Mesodermal cell (in vitro differentiated cells): ENCODE measurements at regions not wholly inside any gene's neighbourhood (a gene's known extent, or its start where the extent isn't known, plus 50 kb on each side); places are given as distances from the start of the nearest gene placed in this dataset.

Experiments used
- H3K27ac ChIP-seq: 2 replicates; pipeline ENCODE4 v1.7.0; 2013; ENCODE audit warnings: mild to moderate bottlenecking, low read depth, low read length, moderate library complexity; ENCODE audit not compliant: severe bottlenecking
- H3K36me3 ChIP-seq: 2 replicates; pipeline ENCODE4 v1.7.1; 2013; ENCODE audit warnings: mild to moderate bottlenecking, low read length, moderate library complexity; ENCODE audit not compliant: control insufficient read depth, insufficient read depth
- H3K4me1 ChIP-seq: one replicate; pipeline ENCODE4 v1.7.1; 2013; ENCODE audit warnings: mild to moderate bottlenecking, low read length; ENCODE audit not compliant: insufficient read depth, control insufficient read depth, poor library complexity, severe bottlenecking
- H3K4me3 ChIP-seq: 2 replicates; pipeline ENCODE4 v1.7.0; 2013; ENCODE audit warnings: low read length, control low read depth, mild to moderate bottlenecking; ENCODE audit not compliant: insufficient read depth, poor library complexity, severe bottlenecking; ENCODE audit errors: extremely low read depth
- H3K9me3 ChIP-seq: 2 replicates; pipeline ENCODE4 v1.7.1; 2013; ENCODE audit warnings: mild to moderate bottlenecking, low read length, moderate library complexity; ENCODE audit not compliant: control insufficient read depth
- WGBS, 2 experiments: methylation state at CpG; one replicate each; pipeline ENCODE4 v1.1.5; 2013; ENCODE audit warnings: missing lambda C conversion rate in 2 of 2; ENCODE audit not compliant: insufficient coverage in 2 of 2; 5-methylcytosine and 5-hydroxymethylcytosine counted together

DNA sequence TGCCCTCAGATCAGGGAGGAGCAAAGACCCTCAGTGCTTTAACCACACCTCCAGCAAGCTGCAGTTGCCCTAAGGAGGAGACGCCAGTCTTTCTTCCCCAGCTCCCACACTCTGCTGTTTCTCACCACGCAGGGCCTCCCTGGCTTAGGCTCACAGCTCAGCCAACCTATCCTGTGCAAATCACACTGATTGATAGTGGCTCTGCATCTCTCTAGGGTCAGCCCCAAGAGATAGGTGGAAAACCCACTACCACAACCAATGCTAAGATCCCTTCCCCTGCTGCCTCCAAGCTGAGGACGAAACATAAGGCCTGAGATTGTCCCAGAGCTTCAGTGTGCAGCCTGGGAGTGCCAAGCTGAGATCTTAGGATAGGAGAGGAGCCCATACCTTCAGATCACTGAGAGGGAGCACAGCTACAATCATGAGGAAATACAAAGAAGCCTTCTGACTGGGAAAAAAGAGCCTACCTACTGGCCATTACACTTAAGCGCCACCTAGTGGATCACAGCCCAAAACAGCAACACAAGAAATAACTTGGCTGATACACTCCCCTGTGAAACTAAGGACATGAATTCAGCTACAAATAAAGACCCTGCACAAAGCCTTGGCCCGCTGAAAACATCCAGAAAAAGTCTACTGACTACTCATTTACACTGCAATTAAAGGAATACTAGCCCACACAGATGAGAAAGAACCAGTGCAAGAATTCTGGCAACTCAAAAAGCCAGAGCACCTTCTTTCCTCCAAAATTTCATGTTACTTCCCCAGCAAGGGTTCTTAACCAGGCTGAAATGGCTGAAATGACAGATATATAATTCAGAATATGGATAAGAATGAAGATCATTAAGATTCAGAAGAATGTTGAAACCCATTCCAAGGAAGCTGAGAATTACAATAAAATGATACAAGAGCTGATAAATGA is 271.5 kb upstream of the DCBLD2 start:
- Histone ChIP-seq H3K4me1 (no peaks in the 10 kb centered on the region), H3K27ac (no peak overlapping the region), H3K4me3 (no peak overlapping the region), H3K36me3 (no peaks in the 10 kb centered on the region), H3K9me3 (no peaks in the 10 kb centered on the region)
- WGBS, 2 experiments: 22 to 60% methylated on average over 3 of the region's 5 CpGs

DNA sequence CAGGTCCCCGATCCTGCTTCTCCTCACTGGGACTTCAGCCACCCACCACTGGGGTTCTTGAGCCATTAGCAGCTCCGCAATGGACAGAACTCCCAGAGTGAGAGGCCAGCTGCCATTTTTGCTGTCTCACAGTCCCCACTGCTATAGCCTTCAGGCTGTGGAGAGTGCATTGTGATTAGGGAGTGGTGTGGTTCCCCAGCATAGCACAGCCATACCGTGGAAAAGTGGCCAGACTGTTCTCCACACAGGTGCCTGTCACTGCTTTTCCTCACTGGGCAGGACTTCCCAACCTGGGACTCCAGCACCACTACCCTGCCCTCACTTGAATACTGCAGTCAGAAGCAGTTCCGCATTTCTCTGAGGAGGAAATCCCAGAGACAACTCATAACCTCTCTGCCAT is 270.3 kb upstream of the DCBLD2 start:
- Histone ChIP-seq H3K9me3 (no peaks in the 10 kb centered on the region), H3K27ac (no peak overlapping the region), H3K4me3 (no peak overlapping the region), H3K36me3 (no peaks in the 10 kb centered on the region), H3K4me1 (no peaks in the 10 kb centered on the region)
- 83 to 88% methylated on average over 2 to 3 of the region's 4 CpGs for WGBS, 2 experiments

DNA sequence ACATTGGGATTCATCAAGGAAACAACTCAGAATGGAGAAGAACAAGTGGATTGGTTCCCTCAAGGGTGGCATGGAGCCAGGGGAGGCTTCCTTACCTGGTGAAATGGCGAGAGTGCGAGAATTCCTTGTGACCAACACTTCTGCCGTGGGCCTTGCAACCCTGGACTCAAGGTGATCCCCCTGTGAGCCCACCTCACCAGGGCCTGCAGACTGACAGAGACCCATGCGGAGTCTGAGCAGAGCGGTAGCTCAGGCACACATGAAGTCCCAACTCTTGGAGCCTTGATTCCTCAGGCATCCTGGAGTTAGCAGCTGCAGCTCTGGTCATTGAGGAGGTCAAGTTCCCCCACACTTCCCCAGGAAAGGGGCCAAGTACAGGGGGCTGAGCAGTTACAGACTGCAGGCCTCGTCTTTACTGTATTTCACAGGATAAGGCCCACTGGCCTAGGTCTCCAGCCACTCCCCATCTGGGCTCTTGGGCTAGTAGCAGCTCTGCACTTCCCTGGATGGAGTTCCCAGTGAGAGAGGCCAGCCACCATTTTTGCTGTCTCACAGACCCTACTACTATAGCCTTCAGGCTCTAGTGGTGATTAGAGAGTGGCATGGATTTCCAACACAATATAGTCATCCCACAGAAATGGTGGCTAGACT is 269.5 kb upstream of the DCBLD2 start:
- H3K27ac ChIP-seq: no peak overlapping the region
- H3K9me3 ChIP-seq: no peaks in the 10 kb centered on the region
- H3K4me1 ChIP-seq: no peaks in the 10 kb centered on the region
- no peaks in the 10 kb centered on the region for H3K36me3 ChIP-seq
- 84 to 95% methylated on average over 6 of the region's 6 CpGs for WGBS, 2 experiments
- no peak overlapping the region for H3K4me3 ChIP-seq

DNA sequence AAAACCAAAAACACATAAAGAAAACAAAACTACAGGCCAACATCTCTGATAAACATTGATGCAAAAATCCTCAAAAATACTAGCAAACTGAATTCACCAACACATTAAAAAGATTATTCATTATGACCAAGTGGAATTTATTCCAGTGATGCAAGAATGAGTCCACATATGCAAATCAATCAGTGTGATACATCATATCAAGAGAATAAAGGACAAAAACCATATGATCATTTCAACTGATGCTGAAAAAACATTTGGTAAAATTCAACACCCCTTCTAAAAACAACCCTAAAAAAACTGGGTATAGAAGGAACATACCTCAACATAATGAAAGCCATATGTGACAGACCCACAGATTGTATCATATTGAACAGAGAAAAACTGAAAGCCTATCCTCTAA is 265.6 kb upstream of the DCBLD2 start:
- H3K4me1 ChIP-seq: no peaks in the 10 kb centered on the region
- H3K4me3 ChIP-seq: no peak overlapping the region
- H3K36me3 ChIP-seq: no peaks in the 10 kb centered on the region
- H3K9me3 ChIP-seq: no peaks in the 10 kb centered on the region
- no peak overlapping the region for H3K27ac ChIP-seq

DNA sequence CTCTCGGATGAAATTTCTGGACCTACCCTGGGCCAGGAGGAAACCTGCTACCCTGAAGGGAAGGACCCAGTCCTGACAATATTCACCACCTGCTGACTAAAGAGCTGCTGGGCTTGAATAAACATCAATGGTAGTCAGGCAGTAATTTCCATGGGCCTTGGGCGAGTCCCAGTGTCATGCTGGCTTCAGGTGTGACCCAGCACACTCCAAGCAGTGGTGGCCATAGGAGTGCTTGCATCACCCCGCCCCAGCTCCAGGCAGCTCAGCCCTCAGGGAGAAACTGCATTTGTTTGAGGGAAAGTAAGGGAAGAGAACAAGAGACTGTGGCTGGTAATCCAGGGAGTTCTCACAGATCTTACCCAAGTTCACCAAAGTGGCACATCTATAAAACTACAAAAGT is 261.8 kb upstream of the DCBLD2 start:
- 76 to 89% methylated on average over 1 to 2 of the region's 3 CpGs for WGBS, 2 experiments
- no peak overlapping the region for H3K27ac ChIP-seq
- H3K9me3 ChIP-seq: peaks cover 18% of the 10 kb centered on the region
- H3K4me1 ChIP-seq: no peaks in the 10 kb centered on the region
- H3K36me3 ChIP-seq: no peaks in the 10 kb centered on the region
- H3K4me3 ChIP-seq: no peak overlapping the region

DNA sequence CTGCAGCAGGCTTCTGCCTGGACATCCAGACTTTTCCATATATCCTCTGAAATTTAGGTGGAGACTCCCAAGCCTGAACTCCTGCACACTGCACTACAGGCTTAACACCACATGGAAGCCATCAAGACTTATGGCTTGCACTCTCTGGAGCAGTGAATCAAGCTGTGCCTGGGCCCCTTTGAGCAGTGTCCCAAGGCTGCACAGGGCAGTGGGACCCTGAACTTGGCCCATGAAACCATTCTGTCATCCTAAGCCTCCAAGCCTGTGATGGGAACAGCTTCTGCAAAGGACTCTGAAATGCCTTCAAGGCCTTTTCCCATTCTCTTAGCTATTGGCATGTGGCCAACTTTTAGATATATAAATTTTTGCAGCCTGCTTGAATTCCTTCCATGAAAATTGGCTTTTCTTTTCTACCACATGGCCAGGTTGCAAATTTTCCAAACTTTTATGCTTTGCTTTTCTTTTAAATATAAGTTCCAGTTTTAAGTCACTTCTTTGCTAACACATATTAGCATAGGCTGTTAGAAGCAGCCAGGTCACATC is 257.8 kb upstream of the DCBLD2 start:
- Histone ChIP-seq H3K27ac (no peak overlapping the region), H3K36me3 (no peaks in the 10 kb centered on the region), H3K4me1 (no peaks in the 10 kb centered on the region), H3K4me3 (no peak overlapping the region), H3K9me3 (peaks cover 18% of the 10 kb centered on the region)

DNA sequence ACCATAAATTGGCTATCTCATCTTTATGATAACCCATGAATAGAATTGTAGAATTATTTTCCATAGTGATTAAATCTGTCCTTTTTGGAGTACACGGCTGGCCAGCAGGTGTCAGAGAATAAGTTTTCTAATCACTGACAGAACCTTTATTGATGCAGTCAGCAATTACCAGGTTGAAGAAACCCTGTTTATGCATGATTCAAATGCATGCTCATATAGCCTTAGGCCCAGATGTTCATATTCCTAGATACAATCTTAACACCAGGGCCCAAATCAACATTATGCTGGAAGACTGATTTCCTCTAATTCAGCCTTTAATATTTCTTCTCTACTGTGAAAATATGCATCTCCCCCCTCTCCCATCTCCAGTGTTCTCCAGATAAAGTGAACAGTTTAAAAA is 243.5 kb upstream of the DCBLD2 start:
- H3K4me1 ChIP-seq: no peaks in the 10 kb centered on the region
- H3K9me3 ChIP-seq: no peaks in the 10 kb centered on the region
- H3K27ac ChIP-seq: no peak overlapping the region
- 80% methylated on average over 1 of the region's 1 CpG; no CpG with 5 or more reads in 1 of the 2 experiments for WGBS, 2 experiments
- H3K4me3 ChIP-seq: no peak overlapping the region
- no peaks in the 10 kb centered on the region for H3K36me3 ChIP-seq

DNA sequence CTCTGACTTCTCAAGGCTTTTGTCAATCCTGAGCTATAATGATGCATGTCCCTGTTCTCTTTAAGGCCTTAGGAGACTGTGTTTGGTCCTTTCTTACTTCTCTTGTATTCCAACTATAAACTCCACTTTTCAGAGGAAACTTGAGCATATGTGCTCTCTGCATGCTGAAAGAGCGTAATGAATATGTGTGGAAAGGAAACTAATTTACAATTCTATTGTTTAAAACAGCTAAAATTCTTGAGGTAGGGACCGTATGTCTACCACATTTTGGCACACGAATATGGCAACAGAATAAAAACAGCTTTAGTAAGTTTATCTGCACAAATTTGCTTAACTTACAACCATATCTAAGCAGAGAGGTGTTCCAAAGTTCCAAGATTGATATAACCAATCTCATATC is 242.0 kb upstream of the DCBLD2 start:
- H3K4me1 ChIP-seq: no peaks in the 10 kb centered on the region
- no peaks in the 10 kb centered on the region for H3K36me3 ChIP-seq
- WGBS, 2 experiments: 80% methylated on average over 2 of the region's 3 CpGs; no CpG with 5 or more reads in 1 of the 2 experiments
- no peak overlapping the region for H3K27ac ChIP-seq
- H3K4me3 ChIP-seq: no peak overlapping the region
- no peaks in the 10 kb centered on the region for H3K9me3 ChIP-seq

DNA sequence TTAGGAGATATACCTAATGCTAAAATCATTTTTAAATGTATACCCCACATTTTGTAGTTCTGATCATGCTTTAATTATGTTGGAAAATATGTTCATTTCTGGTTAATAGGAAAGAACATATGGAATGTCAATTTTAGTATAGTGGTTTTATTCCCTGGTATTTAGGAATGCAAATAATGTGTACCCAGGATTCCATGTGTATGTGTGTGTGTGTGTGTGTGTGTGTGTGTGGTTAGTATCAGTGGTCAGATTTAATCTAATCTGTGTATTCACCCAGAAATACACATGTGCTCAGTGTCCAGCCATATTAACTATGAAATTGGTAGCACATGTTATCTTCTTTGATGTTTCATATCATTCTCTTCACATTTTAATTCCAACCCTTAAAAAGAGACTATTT is 233.5 kb upstream of the DCBLD2 start:
- Histone ChIP-seq H3K9me3 (no peaks in the 10 kb centered on the region), H3K4me3 (no peak overlapping the region), H3K36me3 (no peaks in the 10 kb centered on the region), H3K4me1 (peaks cover 3% of the 10 kb centered on the region), H3K27ac (no peak overlapping the region)

DNA sequence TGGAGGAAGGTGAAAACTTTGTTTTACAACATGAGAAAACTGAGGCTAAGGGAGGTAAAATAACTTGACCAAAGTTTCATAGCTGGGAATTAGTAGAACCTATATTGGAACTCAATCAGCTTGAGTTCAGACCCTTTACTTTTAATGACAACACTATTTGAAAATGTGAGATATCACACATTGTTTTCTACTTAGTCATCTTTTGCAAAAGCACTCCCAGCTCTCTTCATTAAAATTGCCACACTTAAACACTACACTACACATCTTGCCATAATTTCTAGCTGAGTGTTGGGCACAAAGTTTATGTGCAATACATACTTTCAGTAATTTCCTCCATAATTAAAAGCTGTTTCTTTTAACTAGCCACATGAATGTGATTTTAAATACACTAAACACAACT is 230.4 kb upstream of the DCBLD2 start:
- Histone ChIP-seq H3K4me3 (no peak overlapping the region), H3K4me1 (peaks cover 8% of the 10 kb centered on the region), H3K36me3 (no peaks in the 10 kb centered on the region), H3K9me3 (no peaks in the 10 kb centered on the region), H3K27ac (no peak overlapping the region)
